ENCODE measurements at regions not wholly inside any gene's neighbourhood (a gene's known extent, or its start where the extent isn't known, plus 50 kb on each side); places are given as distances from the start of the nearest gene placed in this dataset.

DNA sequence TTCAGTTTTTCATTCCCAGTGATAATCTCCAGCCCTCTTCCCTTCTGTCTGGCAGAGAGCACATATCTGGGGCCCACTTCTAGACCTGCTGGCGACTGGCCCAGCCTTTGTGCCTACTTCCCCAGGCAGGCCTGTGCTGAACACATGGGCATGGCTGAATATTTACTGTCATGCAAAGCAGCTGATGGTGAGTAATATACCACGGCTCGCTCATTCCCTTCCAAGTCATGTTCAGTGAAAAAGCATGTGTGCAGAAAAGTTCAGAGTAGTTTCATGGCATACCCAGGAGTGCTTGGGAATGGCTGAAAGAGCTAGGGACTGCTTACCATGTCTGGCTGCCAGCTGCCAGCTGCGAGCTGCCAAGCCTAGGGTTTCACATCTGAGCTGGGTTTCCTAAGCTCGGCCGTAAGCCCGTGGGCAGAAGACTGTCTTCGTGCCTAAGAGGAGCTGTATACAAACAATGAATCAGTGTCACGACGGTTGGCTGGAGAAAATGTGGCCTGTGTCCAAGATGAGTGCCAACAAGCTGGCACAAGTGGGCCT, 179.9 kb upstream of the PELI2 start:
- peak; percentile 55 for DNase-seq (ENCODE audit: low spot score)

DNA sequence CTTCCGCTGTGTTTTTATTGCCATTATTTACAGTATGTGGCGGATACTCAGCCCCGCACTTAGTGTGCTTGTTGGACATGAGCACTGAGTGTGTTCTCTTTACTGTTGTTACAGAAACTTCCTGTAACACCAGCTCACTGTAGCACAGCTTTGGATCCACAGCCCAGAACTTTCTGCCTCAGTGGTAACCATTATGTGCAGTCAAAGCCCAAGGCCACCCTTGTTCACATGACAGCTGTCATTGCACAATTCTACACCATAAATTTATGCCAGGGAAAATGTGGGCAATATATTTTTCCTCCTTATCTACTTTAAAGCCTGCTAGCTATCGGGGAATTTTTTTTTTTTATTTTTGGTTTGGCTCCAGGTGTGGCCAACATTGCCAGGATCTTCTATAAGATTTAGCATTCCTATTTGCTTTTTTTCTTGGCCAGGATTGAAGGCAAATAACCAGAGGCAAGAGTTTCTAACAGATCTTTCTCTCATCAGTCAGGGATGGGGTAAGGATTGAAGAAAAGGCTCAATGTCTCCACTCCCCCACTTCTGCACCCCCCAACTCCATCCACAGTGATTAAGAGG, 176.0 kb upstream of the PELI2 start:
- no peak for DNase-seq (ENCODE audit: low spot score)

DNA sequence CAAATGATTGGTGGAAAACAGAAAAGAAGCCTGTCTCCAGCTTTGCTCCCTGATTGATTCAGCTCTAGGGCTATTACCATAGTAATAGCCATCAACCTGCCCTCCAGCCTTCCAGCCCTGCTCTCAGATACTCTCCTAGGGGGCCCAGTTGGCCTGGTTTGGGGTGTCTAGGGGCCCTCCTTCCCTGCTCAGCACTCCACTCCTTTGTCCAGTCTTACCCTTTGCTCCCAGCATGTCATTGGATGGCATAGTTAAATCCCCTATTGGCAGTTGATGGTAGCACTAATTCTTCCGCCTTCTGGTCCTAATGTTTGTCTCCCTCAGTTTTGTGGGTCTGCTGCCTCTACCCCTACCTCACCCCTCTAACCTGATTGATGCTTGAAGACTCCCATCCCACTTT, 175.4 kb upstream of the PELI2 start:
- DNase-seq (ENCODE audit: low spot score) = no peak

DNA sequence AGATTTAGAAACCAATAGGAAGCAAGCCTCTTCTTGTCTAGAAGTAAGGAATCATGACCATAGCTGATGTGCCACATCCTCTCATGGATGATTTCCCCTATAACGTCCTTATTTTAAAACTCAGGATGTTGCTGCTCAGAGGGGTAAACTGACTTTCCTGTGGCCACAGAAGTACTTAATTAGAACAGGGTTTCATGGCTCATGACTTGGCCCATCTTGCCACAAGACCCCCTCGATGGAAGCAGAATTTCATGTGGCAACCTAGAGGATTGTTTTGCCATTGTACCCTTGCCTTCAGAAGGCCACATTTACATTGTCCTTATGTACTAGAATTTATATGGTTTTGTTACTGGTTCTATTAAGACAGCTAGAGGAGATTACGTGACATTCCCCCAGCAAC, 173.5 kb upstream of the PELI2 start:
- no peak for DNase-seq (ENCODE audit: low spot score)

DNA sequence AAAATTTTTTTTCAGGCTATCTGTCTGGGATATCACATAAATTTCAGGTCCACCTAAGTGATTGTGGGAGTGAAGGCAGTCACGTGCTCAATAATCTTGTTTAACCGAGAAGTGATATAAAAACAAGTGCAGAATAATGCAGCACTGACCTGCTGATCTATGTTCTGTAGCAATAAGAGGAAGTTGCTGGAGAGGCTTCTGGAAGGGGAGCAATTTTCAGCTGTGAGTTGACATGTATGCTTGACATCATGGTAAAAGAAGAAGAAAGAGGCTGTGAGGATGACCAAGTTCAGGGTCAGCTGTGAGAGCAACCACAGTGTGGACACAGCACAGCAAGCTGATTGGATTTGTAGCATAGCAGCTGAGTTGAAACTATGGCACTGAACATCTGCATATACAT, 172.0 kb upstream of the PELI2 start:
- no peak for DNase-seq (ENCODE audit: low spot score)

DNA sequence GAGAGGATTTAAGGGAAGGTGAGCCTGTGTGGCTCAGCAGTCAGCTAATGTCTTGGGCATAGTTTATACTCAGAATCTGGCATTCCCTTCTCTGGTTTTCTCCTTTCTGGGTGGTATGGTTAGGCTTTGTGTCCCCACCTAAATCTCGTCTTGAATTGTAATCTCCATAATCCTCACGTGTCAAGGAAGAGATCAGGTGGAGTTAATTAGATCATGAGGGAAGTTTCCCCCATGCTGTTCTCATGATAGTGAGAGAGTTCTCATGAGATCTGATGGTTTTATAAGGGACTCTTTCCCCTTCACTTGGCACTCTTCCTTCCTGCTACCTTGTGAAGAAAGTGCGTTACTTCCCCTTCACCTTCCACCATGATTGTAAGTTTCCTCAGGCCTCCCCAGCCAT, 169.8 kb upstream of the PELI2 start:
- DNase-seq (ENCODE audit: low spot score) = no peak

DNA sequence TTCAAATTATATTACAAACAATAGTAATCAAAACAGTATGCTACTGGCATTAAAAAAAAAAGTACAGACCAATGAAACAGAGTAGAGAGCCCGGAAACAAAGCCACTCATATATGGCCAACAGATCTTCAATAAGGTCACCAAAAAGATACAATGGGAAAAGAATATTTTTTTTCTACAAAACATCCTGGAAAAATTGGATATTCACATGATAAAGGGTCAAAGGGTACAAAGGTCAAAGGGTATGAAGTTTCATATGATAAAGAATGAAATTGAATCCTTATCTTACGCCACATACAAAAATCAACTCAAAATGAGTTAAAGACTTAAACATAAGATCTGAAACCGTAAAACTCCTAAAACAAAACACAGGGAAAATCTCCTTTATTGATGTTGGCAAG, 168.5 kb upstream of the PELI2 start:
- no peak for DNase-seq (ENCODE audit: low spot score)

DNA sequence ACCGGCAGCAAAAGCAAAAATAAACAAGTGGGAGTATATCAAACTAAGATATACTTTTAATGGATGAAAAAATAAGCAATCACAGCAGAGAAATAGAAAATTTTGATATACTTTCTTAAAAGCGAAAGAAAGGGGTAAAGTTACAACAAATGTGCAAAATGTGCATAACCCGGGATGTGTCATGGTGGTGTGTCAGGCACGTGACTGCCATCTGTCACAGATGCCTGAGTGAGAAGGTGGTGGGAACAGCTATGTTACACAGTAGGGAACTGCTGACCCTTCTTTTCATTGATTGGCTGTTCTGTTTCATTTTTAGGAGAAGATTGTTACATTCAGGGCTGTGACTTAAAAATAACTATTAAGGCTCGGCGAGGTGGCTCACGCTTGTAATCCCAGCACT, 168.1 kb upstream of the PELI2 start:
- no peak for DNase-seq (ENCODE audit: low spot score)

DNA sequence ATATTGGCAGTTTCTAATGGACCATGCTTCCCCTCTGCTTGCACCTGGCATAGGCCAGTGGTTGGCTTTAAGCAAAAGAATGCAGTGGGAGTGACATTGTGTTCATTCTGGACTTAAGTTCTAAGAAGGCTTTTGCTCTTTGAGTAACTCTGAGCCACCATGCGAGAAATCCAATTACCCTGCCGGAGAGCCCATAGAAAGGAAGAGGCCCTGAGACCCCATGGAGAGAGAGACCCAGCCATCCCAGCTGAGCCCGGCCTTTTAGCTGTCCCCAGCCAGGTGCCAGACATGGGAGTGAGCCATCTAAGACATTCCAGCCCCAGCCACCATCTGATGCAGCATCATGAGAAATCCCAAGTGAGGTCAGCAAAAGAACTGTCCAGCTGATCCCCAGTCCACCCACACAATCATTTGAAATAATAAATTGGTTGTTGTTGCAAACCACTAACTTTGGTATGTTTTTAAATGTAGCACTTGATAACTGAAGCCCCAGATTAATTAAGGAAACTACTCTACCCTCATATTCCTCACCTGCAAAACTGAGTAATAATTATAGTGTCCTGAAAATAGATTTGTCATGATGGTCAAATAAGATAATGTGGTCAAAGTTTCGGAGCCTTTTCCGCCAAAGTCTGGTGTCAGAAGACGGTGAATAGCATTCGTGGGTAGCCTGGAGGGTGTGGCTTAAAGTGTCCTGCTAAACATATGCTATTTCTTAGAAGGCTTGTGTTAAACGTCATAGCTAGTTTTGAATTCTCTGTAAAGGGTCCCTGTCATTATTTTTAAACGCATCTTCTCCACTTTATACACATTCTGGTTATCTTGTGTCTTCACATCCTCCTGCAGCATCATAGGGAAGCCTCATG, 166.6 kb upstream of the PELI2 start:
- no peak for DNase-seq (ENCODE audit: low spot score)

DNA sequence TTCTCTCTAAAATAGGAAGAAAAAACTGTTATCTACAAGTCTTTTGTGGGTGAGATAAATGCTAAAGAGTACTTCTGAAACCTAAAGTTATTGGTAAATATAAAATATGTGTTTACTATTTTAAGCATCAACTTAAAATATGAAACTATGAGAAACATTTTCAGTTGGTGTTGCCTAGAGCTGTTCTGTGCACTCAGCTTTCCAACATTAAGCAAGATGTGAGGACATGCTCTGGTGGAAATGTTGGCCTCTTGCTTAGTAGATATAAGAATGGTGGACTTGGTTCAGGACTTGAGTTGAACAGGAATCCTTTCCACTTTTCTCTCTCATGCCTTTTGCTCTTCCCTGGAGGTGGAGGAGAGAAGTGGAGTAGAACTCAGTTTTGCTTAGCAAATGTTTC, 164.1 kb upstream of the PELI2 start:
- no peak for DNase-seq (ENCODE audit: low spot score)

DNA sequence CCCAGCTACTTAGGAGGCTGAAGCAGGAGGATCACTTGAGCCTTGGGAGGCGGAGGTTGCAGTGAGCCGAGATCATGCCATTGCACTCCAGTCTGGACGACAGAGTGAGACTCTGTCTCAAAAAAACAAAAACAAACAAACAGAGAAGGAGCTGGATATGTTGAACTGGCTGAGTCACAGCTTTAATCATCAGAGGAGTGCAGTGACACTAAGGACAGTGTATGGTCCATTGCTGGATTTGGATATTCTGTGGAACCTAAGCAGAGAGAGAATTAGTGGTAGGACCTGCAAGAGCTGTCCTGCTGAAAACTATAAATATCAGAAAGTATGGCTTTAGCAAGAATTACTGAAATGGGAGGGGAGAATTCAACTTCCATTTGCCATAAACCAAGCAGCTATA, 163.0 kb upstream of the PELI2 start:
- DNase-seq (ENCODE audit: low spot score) = no peak

DNA sequence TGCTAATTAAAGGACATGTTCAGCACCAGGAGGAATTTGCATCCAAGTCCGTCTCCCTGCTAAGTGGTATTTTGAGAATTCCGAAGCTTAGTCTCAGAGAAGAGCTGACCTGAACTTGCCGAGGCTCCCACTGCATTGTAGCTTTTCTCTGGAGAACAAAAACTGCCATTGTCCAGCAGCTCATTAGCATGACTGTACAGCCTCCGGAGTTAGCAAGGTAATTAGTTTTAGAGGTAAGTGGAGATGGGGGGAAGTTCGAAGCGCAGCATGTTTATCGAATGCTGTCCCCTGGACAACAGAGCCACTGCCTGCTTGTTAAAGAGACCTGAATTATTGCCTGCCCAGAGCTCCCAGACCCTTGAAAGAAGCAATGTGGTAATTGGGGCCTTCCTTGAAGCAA, 160.3 kb upstream of the PELI2 start:
- DNase-seq (ENCODE audit: low spot score) = no peak

DNA sequence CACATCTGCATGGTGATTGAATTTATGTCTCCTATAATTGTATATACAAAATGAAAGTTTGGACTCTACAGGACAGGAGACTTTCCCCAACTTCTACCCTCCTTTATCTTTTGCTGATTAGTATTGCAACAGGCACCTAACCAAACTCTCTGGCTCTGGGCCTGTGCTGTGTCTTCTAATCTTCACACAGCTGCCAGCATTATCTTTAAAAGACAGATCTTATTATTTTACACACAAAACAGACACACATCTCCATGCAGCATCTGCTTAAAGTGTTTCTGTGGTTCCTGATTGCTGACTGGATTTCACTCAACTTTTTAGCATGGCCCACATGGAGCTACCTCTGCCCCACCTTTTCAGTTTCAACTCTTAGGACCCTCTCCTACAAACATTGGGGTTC, 154.9 kb upstream of the PELI2 start:
- no peak for DNase-seq (ENCODE audit: low spot score)

DNA sequence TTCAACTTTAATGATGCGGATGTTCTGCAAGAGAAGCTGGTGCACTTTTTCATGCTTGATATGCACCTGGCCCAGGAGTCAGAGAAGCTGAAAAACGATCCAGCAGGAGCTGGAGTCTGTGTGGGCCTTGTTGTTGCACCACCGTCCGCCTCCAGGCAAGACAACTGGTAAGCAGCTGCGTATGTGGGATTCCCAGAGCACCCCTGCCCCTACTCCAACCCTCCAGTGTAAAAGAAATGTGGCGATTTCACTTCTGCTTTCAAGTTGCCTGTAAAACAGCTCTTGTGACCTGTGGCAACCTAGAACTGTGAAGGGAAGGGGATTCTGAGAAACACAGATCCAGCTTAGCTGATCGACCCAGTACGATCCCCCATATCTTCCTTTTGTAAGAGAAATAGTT, 154.1 kb upstream of the PELI2 start:
- no peak for DNase-seq (ENCODE audit: low spot score)

DNA sequence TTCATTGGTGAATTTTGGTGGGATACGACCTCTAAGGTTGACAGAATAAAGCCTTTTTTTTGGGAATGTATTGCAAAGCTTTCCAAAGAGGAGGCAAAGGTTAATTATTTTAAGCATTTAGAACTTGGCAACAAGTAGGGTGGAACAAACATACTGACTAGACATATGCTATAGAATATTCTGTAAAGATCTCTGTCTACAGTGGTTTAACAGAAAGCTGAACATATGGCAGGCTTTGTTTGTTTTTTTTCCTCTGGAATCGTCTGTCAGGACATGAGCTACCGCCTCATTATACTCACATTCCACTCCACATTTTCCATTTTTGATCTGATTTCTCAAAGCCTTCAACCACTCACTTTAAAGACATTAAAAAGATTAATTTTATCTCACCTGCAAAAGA, 153.4 kb upstream of the PELI2 start:
- no peak for DNase-seq (ENCODE audit: low spot score)

DNA sequence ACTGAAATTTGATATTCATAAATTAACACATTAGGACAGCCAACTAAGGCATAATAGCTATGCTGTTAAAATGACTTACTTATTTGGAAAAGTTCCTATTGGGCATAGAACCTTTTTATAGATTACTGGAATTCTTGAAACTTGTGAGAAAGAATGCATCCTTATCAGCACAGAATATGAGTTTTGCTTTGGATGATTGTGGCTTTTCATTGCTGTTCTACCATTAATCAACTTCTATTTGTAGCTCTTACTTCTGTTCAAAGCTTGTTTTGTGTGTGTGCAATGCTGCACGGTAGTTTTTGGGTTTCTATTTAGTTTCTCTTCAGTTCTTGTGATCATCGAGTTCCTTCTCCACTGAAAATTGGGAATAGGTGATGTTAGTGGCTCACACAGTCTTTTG, 152.4 kb upstream of the PELI2 start:
- no peak for DNase-seq (ENCODE audit: low spot score)

DNA sequence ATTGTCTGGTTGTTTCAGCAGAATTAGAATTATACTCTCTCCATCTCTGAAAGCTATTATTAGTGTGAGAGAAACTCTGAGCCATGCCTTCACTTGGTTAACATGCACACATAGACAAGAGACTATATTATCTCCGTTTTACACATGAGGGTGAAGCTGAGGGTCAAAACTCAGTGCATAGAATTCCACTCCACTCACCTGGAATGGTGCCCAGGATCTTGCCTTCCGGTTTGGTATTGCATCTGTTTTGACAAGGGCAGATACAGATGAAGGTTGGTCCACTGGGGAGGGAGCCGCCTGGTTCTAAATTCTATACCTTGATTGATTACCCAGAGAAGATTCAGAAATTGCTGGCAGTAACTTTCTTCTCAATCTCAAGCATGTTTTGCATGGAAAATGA, 149.5 kb upstream of the PELI2 start:
- no peak for DNase-seq (ENCODE audit: low spot score)

DNA sequence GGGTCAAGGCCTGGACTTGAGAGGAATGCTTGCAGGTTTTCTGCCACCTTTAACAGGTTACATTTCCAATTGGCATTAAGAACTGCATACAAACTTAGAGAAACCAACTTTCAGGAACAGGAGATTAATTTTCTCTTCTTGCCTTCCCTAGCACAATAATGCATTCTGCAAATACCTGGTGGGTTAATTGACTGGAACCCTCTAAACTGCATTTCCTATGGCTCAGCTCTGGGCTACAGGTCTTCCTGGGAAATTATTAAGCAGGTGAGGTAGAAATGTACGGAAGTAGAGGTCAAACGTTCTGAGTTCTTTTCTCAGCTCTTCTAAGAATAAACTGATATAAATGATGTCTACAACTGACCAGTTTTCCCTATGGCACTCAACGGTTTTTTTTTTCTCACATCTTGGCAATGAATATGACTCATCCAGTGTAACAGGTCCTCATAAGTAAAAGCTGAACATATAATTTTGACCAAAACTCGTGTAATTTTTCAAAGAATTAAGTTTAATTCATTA, 144.9 kb upstream of the PELI2 start:
- DNase-seq (ENCODE audit: low spot score) = no peak

DNA sequence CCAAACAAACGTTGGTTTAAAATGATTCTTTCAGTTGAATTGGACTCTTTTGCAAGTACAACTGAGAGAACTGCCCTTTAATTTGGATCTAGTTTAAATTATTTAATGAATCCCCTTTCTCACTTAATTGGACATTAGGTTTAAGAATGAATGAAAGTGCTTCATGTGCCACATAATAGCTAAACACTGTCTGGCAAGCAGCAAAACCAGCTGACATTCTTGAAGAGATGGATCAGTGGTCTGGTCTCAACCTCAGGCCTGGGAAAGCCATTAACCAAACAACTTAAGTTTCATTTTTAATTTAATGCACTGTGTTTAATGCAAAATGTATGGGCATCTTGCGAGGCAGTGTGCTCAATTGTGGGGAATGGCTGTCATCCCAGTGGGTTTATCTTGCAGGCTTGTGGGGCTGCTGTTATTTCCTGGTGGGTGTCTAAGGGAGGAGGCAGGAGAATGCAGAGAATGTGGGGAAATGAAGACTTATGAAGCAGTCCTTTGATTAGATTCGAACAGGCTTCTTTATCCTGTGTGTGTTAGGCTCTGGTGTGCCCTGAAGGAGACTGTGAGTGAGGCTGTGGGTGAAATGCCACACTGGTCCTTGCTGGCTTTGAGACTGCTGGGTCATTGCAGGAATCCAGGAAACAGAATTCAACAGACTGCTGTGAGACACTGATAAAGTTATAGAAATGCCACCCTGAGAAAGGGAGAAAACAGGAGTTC, 144.1 kb upstream of the PELI2 start:
- no peak for DNase-seq (ENCODE audit: low spot score)

DNA sequence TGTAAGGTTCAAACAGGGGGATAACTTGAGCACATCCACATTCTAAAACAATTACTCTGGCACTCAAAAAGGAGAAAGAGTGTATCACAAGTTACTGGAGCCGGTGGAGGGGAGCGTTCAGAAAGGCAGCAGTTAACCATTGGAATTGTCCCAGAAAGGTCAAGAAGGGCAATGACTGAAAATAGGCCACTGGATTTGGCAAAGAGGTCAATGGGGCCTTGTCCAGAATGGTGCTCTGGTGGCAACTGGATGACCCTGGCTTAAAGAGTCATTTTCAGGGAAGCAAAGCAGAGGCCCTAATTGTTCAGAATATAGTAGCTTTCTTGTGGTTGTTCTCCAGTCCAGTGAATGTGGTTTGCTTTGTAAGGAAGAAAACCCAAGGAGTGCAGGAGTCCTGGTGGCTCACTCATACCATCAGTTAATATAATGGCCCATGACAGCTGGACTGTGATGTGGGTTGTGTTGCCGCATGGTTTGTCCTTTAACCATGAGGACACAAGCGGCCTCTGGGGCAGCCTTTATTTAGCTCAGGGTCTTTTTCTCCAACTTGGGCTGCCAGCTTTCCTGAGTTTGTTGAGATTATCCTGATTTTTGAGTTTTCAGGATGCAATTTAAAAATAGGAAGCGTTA, 142.8 kb upstream of the PELI2 start:
- no peak for DNase-seq (ENCODE audit: low spot score)

DNA sequence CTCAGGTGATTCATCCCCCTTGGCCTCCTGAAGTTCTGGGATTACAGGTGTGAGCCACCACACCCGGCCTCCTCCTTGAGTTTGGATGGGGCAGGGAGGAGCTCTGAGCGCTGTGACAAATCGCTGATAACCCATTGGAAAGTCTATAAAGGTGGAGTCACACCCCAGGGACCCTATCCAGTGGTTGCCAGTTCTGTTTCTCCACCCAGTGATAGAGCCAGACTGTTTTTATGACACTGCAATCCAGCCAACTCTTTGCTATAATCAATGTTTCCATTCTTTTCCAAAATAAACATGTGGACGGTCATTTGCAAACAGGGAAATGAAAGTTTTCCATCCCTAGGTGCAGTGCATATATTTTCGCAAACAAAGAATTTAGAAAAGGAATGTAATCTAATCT, 142.0 kb upstream of the PELI2 start:
- DNase-seq (ENCODE audit: low spot score) = no peak

DNA sequence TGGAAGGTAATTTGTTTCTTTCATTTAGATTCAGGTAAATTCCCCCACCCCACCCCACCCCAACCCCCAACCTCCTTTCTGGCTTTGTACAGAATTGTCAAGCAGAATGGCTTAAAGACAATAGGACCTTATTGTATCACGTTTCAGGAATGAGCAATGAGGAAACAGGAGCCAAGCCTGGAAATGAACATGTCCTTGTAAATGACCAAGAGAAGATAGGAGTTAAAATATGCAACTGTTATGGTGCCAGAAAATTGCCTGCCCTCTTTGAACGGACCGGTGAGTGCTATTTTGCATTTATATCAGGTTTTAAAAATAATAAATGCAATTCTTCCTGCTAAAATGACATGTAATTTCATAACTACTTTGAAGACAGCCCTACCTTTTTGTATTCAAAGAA, 141.6 kb upstream of the PELI2 start:
- DNase-seq (ENCODE audit: low spot score) = no peak

Measured in ureter (tissue), 1 donor.